ENCODE measurements at regions not wholly inside any gene's neighbourhood (a gene's known extent, or its start where the extent isn't known, plus 50 kb on each side); places are given as distances from the start of the nearest gene placed in this dataset.

DNA sequence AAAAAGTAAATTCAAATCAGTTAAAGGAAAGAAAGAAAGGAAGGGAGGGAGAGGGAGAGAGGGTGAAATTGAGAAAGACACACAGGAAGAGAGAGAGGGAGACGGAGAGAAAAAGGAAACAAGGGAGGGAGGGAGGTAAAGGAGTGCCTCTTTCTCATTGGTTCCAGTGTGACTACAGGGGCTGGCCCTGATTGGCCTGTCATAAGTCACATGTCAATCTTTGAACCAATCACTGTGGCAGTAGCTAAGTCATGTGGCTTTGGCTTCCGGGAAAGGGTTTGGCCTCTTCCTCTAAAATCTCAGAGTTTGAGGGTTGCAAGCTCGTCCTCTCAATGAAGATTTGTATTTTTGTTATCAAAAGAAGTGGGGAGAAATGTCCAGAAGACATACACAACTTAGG, 150.2 kb downstream of the RAB11FIP2 start:
- in situ Hi-C loops (cut with MboI) = no loop called here

DNA sequence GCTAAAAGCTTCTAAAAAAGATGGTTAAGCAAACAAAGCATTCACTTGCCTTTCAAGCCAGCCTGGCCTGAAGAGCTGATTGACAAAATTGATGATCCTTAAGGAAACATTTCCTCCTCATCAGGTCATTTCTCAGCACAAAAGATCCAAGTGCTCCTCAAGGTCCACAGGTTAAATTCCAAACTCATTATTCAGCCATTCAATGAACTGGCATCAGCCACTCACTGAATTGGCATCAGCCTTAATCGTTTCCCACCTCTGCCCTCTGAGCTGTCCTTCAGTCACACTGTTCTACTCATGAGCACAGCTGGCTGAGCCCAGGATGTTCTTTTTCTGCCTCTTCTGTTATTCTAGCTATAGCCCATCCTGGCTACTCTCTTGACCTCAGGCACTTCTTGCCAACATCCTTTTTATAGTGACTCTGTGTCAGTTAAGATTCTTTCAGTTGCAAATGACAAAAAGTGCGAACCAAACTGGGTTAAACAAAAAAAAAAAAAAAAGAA, 147.5 kb downstream of the RAB11FIP2 start:
- RAD21 ChIA-PET (ENCODE audit: unreplicated experiment) = no interaction called here
- in situ Hi-C loops (cut with MboI) = no loop called here
- Histone ChIP-seq H3K4me2 (ENCODE audit: control insufficient read depth, insufficient read depth) (no peak overlapping the region), H4K20me1 (ENCODE audit: control insufficient read depth, insufficient read depth) (no peaks in the 10 kb centered on the region), H3K27ac (ENCODE audit: control insufficient read depth, insufficient read depth) (no peak overlapping the region), H3K36me3 (ENCODE audit: control insufficient read depth in 2 of 2, insufficient read depth in 2 of 2, low read length in 1 of 2) (no peaks in the 10 kb centered on the region), H3K79me2 (ENCODE audit: control insufficient read depth, insufficient read depth, low read length) (no peaks in the 10 kb centered on the region), H3K27me3 (replicated peaks in 1 of 2; ENCODE audit: control insufficient read depth in 2 of 2, insufficient read depth in 2 of 2, low read length in 1 of 2) (no peaks in the 10 kb centered on the region), H3K9me3 (replicated peaks; ENCODE audit: control insufficient read depth, insufficient read depth, low read length) (no peaks in the 10 kb centered on the region; the same call in 2 of the 3 replicates), H3K4me3 (no peak overlapping the region), H3K9ac (ENCODE audit: control insufficient read depth, insufficient read depth, low read length) (no peak overlapping the region), H2AFZ (ENCODE audit: control insufficient read depth, low read depth, low read length) (no peak overlapping the region), H3K4me1 (ENCODE audit: control insufficient read depth, insufficient read depth, low read length) (no peaks in the 10 kb centered on the region)
- no TSS peak for BruUV-seq (replicated peaks)
- DNase-seq (ENCODE audit: low read depth, low spot score) (no peak), FAIRE-seq (no peak), ATAC-seq (no peak)
- no peak for TF ChIP-seq KAT2A (conservative IDR thresholded peaks at IDR 0.05; ENCODE audit: control insufficient read depth, low read depth, low read length)
- no peak for TF ChIP-seq ZZZ3 (IDR thresholded peaks at IDR 0.05; ENCODE audit: control insufficient read depth, insufficient read length, low read depth)
- no peak for TF ChIP-seq CBFB (IDR thresholded peaks at IDR 0.05; ENCODE audit: low read depth)
- no peak for TF ChIP-seq FOXM1 (IDR thresholded peaks at IDR 0.05; ENCODE audit: low read depth, low read length)
- no peak for TF ChIP-seq TBL1XR1 (IDR thresholded peaks at IDR 0.05; ENCODE audit: low read depth, low read length)
- TF ChIP-seq SIN3A (IDR thresholded peaks at IDR 0.05; ENCODE audit: low read depth, low read length) = no peak
- no peak for TF ChIP-seq PAX8 (IDR thresholded peaks at IDR 0.05)
- no peak for TF ChIP-seq POLR2AphosphoS2 (IDR thresholded peaks at IDR 0.05; ENCODE audit: low read depth, low read length)
- WGBS (ENCODE audit: insufficient coverage, insufficient replicate concordance, low lambda C conversion rate, missing lambda C conversion rate) = 0% methylated on average over 2 of the region's 2 CpGs
- POLR2A ChIA-PET = interaction anchor here (0.5 kb wide), 1 partner anchor 162 kb away, joined by 4 read pairs; no protein-coding TSS in a partner anchor
- CTCF ChIA-PET = interaction anchor here (0.9 kb wide), 1 partner anchor 41 kb away, joined by 4 read pairs; no protein-coding TSS in a partner anchor
- SMC1A ChIA-PET (ENCODE audit: uncharacterized antibody, unreplicated experiment) = no interaction called here
- intact Hi-C loops (cut with micrococcal nuclease; ENCODE audit: unreplicated experiment) = no loop called here

More for the DNA sequence above, 150.2 kb downstream of the RAB11FIP2 start:
- POLR2A ChIA-PET = no interaction called here
- no peaks in the 10 kb centered on the region for H3K79me2 ChIP-seq (ENCODE audit: control insufficient read depth, insufficient read depth, low read length)
- H4K20me1 ChIP-seq (ENCODE audit: control insufficient read depth, insufficient read depth) = no peaks in the 10 kb centered on the region
- no peaks in the 10 kb centered on the region for H3K36me3 ChIP-seq (ENCODE audit: control insufficient read depth in 2 of 2, insufficient read depth in 2 of 2, low read length in 1 of 2)
- no peak overlapping the region for H3K9ac ChIP-seq (ENCODE audit: control insufficient read depth, insufficient read depth, low read length)
- ATAC-seq = no peak
- DNase-seq (ENCODE audit: low read depth, low spot score) = no peak
- no TSS peak for BruUV-seq (replicated peaks)
- no peak overlapping the region for H3K27ac ChIP-seq (ENCODE audit: control insufficient read depth, insufficient read depth)
- WGBS (ENCODE audit: insufficient coverage, insufficient replicate concordance, low lambda C conversion rate, missing lambda C conversion rate) = 42% methylated on average over 3 of the region's 3 CpGs
- intact Hi-C loops (cut with micrococcal nuclease; ENCODE audit: unreplicated experiment) = no loop called here
- no peak overlapping the region for H2AFZ ChIP-seq (ENCODE audit: control insufficient read depth, low read depth, low read length)
- CTCF ChIA-PET = no interaction called here
- no peak overlapping the region for H3K4me2 ChIP-seq (ENCODE audit: control insufficient read depth, insufficient read depth)
- H3K9me3 ChIP-seq (replicated peaks; ENCODE audit: control insufficient read depth, insufficient read depth, low read length) = no peaks in the 10 kb centered on the region; the same call in 2 of the 3 replicates
- H3K27me3 ChIP-seq (replicated peaks in 1 of 2; ENCODE audit: control insufficient read depth in 2 of 2, insufficient read depth in 2 of 2, low read length in 1 of 2) = no peaks in the 10 kb centered on the region
- RAD21 ChIA-PET (ENCODE audit: unreplicated experiment) = no interaction called here
- no peak for TF ChIP-seq PAX8 (IDR thresholded peaks at IDR 0.05)
- TF ChIP-seq NFYB (IDR thresholded peaks at IDR 0.05; ENCODE audit: insufficient read depth, low read depth, low read length) = 0 out of 2 replicates have a peak, but pooled peaks have one; percentile 37
- H3K4me1 ChIP-seq (ENCODE audit: control insufficient read depth, insufficient read depth, low read length) = no peaks in the 10 kb centered on the region
- SMC1A ChIA-PET (ENCODE audit: uncharacterized antibody, unreplicated experiment) = interaction anchor here (1.1 kb wide), 1 partner anchor 400 kb away, joined by 3 read pairs; no protein-coding TSS in a partner anchor
- FAIRE-seq = no peak
- no peak overlapping the region for H3K4me3 ChIP-seq

All from GM12878 (cell line).